T1000 (cell line): ENCODE measurements at regions not wholly inside any gene's neighbourhood (a gene's known extent, or its start where the extent isn't known, plus 50 kb on each side); places are given as distances from the start of the nearest gene placed in this dataset.

Experiments used
- DNase-seq: peaks from one replicate; lab custom pipeline; 2025; ENCODE audit warnings: mixed read lengths; lab: John Stamatoyannopoulos, UW

- no peak for DNase-seq
Observed at GRCh38 chr9:119009249-119009648, 360.0 kb downstream of the BRINP1 start.

DNA sequence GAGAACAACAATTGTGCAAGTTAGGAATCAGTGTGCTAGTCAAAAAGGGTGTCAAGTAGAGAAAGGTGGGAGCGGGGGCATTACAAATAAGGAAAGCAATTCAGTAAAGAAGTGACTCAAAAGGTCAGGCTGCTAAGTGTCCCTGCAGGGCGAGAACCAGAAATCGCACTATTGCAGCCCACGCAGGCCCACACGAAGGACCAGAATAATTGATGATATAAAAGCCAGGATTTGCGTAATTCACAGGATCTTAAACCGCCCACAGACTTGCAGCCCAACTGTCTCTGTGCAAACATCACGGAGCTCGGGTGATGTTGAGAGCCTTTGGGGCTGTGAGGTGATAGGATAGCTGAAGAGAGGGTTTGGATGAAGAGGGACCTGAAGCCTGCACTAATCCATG is 349.0 kb downstream of the BRINP1 start:
- no peak for DNase-seq

DNA sequence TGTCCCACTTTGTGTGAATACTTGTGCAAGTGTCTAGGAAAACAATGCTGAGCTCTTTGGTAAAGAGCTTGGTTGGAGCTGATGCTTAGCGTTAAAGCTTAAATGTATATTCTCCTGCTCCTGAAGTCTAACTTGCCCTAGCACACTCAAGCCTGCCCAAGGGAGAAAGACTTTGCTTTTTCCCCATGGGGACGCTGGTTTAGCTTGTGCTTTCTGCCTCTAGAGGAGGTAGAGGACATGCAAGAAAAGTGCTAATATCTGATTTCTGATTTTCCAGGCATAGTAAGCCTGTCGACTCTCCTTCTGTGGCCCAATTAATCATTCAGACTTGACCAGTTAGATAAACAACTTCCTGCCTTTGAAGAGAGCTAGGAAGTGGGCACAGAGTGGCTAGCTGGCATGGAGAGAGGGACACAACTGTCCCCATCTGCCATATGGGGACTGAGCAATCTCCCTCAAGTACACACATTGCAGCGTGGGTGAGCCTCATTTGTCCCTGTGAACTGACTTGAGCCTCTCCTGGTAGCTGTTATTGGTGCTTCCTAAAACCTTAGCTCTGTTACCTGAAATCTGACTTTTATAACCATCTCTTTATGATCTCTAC is 348.4 kb downstream of the BRINP1 start:
- no peak for DNase-seq

- no peak for DNase-seq
Observed at GRCh38 chr9:119026120-119026519, 343.1 kb downstream of the BRINP1 start.

GRCh38 chr9:119027901-119028699 is 341.1 kb downstream of the BRINP1 start:
- no peak for DNase-seq

DNA sequence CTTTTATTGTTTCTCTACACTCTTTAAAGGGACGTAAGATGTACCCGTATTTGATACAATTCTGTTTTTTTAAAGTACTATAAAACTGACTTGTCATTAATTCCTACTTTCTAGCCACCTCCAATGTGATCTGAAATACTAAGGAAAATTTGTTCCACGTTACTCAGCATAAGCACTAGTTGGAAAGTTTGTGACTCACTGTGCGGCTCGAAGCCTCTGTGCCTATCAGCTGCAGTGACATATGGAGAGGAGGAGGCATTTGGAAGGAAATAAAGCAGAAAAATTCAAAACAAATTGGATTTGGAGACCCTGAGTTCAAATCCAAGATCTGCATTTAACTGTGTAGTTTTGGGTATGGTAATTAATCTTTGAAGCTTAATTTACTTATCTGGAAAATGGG is 339.3 kb downstream of the BRINP1 start:
- DNase-seq, result no peak

- no peak for DNase-seq
Observed at GRCh38 chr9:119033596-119033995, 335.6 kb downstream of the BRINP1 start.

DNA sequence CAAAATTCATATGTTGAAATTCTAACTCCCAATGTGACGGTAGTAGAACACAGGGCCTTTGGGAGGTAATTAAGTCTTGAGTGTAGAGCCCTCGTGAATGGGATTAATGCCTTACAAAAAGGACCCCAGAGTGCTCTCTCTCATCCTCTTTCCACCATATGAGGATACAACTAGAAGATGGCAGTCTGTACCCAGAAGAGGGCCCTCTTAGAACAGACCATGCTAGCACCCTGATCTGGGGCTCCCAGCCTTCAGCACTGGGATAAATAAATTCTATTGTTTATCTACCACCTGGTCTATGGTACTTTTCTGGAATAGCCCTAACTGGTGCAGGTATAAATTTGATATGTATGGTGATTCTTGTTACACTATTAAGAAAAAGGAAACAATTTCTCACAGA is 332.3 kb downstream of the BRINP1 start:
- DNase-seq, result no peak

DNA sequence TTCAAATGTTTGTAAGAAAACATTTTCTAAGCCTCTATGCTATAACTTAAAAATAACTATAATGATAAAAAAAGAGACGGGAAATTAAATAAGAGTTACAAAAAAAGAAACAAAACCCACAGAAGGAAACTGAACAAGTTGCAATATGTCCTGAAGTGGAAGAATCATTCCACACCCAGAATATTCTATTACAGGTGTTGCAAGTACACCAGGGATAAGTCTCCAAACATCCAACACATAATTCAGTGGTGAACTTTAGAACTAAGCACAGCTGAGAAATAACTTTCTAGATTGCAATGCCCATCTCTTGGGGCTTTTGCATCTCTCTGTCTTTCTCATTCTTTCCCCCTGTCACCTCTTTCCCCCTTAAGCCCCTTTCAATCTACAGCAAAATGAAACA is 325.2 kb downstream of the BRINP1 start:
- no peak for DNase-seq

GRCh38 chr9:119044806-119045205 is 324.4 kb downstream of the BRINP1 start:
- DNase-seq, result no peak

GRCh38 chr9:119047513-119048307 is 321.5 kb downstream of the BRINP1 start:
- DNase-seq, result no peak

DNA sequence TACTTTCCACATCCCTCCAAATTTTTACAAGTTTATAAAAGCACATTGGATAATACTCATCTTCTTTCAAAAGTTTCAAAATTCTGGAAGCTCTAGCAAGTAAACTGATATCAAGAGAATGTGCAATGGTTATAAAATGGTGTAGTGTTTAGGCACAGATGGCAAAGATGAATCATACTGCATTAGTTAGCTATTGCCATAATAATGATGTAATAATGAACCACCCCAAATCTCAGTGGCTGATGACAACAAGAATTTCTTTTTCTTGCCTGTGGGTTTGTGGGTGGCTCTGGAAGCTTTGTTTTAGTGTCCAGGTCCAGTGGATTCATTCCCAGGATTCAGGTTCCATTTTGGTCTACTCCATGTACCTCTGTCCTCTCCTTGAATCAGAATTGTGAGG is 319.0 kb downstream of the BRINP1 start:
- no peak for DNase-seq

DNA sequence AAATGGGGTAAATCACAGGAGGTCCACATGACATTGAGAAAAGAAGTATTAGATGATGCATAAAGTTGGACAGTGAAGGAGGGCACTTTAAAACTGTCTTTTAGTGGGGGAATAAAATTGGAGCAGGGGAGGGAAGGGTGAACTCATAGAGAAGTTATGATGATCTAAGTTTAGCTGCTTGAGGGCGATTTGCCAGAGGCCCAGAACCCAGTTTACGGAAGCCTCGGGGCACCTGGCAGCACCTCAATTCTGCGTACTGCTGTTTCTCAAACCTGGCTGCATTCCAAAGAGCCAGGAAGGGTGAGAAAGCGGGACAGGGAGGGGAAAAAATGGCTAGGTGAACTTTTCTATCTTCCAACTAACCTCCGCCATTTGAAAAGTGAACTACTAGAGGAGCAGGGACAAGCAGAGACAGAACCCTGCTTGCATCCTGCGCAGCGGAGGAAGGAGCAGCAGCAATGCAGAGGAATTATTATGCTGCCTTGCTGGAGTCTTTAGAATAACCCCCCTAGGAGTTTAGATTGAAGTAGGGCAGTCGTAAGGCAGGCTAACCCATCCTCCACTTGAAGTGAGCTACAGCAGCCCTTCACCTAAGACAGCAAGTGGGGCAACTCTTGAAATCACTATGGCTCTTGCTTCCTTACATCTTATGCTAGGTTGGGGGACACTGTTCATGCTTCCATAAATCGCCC is 316.8 kb downstream of the BRINP1 start:
- no peak for DNase-seq

GRCh38 chr9:119053070-119053469 is 316.2 kb downstream of the BRINP1 start:
- DNase-seq, result no peak

DNA sequence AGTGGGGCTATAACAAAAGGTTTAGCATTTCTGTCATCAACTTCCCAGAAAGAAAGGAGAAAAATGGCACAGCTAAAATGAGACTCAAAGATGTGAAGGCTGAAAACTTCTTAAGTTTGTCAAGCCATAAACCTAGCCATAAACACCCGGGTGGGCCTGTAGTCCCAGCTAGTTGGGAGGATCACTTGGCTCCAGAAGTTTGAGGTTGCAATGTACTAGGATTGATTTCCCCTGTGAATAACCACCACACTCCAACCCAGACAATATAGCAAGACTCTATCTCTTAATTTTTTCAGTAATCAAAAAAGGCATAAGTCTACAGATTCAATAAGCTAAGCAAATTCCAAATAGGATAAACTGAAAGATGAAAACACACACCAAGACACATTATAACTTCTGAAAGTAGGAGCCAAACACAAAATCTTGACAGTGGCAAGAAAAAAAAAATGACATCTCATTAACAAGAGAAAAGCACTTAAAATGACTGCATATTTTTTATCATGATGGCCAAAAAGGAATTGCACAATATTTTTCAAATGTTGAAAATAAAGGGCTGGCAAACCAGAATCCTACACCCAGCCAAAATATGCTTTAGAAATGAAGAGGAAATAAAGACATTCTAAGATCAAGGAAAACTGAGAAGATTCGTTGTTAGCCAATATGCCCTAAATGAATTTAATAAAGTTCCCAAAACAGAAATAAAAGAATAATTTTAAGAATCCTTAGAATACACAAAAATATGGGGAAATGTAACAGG is 308.4 kb downstream of the BRINP1 start:
- DNase-seq, result no peak

DNA sequence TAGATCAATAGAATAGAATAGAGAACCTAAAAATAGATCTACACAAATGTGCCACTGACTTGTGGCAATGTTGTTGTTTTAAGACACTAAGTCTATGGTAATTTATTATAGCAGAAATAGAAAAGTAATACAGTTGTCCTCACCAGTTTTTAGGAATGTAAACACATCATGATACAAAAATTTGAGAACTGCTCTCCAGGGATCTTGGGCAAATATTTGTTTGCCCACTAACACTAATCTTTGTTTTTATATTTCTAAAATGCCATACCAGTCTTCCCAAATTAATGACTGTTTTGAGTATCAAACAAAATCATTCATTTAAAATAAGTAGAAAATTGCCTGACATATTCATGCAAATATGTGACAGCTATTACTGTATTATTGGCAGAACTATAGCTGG is 297.6 kb downstream of the BRINP1 start:
- no peak for DNase-seq

DNA sequence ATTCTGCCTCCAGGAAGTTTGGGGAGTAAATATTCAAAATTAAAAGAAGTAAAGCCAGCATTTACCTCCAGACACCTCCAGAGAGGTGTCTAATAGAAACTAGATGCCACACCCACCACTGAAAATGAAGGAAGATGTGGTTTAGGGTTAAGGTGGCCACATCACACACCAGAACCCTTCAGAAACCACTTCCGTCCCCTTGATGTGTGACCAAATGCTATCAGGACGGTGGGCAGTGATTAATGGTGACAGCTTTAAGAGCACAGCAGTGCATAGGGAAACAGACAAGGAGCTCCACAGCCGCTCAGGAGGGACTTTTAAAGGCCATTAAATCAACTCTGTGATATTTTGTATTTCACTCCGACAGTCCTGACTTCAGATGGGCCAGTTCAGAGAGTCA is 295.2 kb downstream of the BRINP1 start:
- no peak for DNase-seq

GRCh38 chr9:119078015-119078414 is 291.2 kb downstream of the BRINP1 start:
- DNase-seq, result no peak

DNA sequence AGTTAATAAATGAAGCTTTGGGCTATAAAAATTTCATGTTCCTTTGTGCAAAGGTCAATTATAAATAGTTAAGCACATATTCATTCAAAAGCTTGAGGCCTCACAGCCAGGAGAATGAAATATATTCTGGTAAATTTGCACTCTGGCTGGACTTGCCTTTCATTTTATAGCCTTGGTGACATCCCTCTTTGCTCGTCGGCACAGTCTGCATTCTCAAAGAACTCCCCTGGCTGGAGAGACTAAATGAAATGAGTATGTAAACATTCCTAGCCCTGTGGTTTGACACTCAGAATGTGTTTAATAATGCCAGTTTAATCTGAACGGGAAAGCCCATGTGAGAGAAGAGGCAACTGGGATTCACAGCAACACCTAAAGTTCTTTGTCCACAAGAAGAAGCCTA is 285.6 kb downstream of the BRINP1 start:
- no peak for DNase-seq

GRCh38 chr9:119086590-119086989 is 282.6 kb downstream of the BRINP1 start:
- DNase-seq, result no peak

- no peak for DNase-seq
Observed at GRCh38 chr9:119088002-119088547, 281.2 kb downstream of the BRINP1 start.
